GM10266 (cell line): ENCODE measurements at regions not wholly inside any gene's neighbourhood (a gene's known extent, or its start where the extent isn't known, plus 50 kb on each side); places are given as distances from the start of the nearest gene placed in this dataset.
"Not testable (repeated sequence)": the region's sequence is repeated elsewhere in the genome, so short reads cannot be mapped to it uniquely, and the experiment has no call there.

Experiments
- DNase-seq: peaks from one replicate; pipeline ENCODE4 v3.0.0; 2012; ENCODE audit errors: extremely low spot score
- TF ChIP-seq, protein P1 (sequence below): IDR thresholded peaks from 2 replicates; pipeline ENCODE4 v1.5.1; 2012; ENCODE audit warnings: mild to moderate bottlenecking, low read depth; ENCODE audit not compliant: control insufficient read depth, insufficient read depth; ENCODE audit errors: missing control alignments

DNA sequence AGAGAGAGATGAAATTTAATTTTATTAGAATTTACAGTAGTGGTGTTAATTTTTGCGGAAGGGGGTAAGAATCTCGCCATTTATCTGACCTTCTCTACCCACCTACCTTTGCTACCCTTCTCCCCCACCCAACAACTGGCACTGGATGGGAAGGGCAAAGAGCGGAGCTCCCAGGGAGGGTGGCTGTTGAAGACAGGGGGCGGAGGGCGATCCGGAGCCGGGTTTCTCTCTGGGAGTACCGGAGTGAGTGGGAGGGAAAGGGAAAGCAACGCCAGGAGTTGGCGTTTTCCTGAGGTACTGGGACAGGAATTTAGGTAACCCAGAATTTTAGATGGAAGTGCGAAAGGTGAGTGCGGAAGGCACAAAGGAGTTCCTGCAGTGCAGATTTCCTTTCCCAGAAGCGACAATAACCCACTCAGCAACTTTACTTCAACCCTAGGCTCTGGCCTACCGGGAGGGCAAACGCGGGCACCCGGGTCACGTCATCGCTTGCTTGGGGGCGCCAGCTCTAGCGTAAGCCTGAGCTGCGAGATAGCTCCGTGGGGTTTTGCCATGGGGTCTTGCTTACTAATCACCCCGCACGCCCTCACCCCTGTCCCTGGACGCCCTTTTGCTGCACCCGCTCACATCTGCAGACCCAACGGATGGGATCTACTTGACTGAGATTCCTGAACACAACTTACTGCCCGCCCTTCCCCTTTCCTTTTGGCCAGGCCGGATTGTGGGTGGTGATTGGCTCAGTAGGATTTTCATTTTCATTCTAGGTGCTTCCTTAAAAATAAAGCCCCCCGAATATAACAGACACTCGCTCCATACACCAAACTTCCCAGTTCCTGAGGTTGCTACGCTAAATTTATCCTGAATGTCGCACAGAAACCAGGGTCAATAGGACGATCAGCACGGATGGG, 413.0 kb upstream of the ESRRG start:
- TF ChIP-seq, protein P1, sequence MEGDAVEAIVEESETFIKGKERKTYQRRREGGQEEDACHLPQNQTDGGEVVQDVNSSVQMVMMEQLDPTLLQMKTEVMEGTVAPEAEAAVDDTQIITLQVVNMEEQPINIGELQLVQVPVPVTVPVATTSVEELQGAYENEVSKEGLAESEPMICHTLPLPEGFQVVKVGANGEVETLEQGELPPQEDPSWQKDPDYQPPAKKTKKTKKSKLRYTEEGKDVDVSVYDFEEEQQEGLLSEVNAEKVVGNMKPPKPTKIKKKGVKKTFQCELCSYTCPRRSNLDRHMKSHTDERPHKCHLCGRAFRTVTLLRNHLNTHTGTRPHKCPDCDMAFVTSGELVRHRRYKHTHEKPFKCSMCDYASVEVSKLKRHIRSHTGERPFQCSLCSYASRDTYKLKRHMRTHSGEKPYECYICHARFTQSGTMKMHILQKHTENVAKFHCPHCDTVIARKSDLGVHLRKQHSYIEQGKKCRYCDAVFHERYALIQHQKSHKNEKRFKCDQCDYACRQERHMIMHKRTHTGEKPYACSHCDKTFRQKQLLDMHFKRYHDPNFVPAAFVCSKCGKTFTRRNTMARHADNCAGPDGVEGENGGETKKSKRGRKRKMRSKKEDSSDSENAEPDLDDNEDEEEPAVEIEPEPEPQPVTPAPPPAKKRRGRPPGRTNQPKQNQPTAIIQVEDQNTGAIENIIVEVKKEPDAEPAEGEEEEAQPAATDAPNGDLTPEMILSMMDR: no peak
- peak; percentile 26 for DNase-seq

DNA sequence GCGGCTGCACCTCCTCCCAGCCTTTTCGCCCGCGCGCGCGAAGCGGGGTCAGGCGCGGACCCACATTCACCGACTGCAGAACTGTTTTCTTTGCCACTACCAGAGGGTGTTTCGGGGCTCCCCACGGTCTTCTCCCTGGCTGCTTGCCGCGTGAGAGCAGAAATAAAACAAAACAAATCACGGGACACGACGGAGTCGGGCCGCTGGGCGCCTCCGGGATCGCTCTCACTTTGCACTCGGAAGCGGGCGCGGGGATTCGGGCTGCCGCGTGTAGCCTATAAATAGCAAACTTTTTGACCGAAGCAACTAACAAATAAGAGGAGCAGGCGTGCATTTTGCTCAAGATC, 412.3 kb upstream of the ESRRG start:
- TF ChIP-seq, protein P1: no peak
- peak; percentile 24 for DNase-seq

DNA sequence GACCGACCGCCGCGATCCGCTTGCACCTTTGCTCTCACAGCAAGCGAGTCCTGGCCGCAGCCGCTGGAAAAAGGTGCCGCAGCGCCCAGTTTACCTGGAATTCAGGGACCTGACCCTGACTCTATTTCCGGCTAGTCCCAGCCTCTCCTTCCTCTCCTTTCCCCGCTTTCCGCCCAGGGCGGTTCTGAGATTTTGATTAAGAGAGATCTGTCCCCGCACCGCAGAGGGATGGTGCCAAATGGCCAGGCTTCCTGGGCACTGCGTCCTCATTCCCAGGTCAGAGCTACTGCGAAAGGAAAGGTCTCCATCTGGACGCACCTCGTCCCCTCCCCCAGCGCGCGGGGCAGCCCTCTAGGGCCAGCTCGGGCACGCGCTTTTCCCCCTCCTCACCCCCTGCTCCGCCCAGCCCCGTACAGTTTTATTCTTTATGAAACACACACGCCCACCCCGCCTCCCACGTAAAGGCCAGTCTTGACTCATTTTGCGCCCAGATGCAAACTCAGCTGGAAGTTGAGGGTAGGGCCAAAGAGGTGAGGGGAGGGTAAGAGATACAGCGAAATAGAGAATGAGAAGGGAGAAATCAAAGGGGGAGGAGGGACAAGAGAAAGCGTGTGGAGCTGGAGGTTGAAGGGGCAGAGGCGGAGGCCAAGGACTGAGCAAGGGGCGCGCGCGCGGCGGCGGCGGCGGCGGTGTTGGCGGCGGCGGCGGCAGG, 411.8 kb upstream of the ESRRG start:
- peak; percentile 32 for DNase-seq

DNA sequence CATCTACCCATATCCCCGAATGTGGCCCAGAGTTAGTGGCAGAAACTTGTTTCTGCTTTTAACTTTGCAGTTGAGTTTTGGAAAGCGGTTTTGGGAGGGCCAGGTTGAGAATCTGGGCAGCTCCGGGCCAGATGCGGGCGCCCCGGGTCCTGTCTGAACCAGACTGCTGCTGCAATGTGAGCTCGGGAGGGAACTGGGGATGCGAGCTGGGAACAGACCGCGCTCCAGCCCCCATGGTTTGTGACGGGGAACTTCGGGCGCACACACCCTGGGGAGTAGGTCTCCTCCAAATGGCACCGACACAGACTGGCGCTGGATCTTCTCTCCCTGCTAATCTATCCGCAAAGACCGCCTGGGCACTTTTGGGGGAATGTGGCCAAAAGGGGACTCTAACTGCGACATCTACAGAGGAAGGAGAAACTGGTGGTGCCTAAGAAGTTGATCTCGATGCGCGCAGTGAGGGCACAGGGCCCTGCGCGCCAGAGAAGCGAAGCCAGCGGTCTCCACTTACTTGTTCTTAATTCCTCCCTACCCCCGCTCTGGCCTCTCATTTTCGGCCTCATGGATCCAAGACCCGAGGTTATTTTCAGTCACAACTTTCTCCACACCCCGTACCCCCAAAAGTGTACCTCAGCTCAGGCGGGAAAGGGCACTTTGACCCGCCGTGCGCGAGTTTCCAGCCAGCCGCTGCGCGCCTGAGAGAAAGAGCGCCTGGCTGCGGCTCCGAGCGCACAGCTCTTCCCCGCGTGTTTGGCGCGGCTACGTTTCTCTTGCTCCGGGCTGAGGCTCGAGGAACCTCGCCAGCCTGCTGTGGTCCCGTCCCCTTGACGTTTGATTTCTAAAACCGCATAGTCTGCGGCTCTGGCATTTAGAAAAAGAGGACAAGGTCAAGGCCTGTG, 411.0 kb upstream of the ESRRG start:
- TF ChIP-seq, protein P1: no peak
- DNase-seq: no peak

More for the DNA sequence above, 411.8 kb upstream of the ESRRG start:
- TF ChIP-seq, protein P1: no peak

DNA sequence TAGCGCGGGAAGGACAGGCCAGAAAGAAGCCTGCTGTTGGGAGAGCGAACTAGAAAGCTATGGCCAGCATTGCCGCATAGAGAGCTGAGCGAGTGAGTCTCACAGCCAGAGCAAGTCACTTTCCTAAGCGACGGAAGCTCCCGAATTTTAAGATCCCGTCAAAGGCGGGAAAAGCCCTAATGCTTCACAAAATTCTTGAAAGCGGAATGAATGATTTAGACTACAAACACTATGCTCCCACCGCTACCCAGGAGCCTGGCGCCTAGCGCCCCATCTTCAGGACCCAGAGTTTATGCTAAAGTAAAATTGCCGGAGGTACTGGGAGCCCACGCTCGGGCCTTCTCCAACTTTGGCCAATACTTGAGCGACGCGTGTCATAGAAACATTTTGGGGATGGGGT, 409.9 kb upstream of the ESRRG start:
- TF ChIP-seq, protein P1: no peak
- no peak for DNase-seq

DNA sequence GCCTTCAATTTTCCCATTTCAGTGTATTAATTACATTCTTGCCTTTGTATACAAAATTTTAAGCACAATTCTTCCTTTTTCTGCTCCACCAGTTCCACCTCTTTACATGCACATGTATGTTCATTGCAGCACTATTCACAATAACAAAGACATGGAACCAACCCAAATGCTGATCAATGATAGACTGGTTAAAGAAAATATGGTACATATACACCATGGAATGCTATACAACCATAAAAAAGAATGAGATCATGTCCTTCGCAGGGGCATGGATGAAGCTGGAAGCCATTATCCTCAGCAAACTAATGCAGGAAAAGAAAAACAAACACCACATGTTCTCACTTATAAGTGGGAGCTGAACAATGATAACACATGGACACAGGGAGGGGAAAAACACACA, 400.1 kb upstream of the ESRRG start:
- DNase-seq: not testable (repeated sequence)

DNA sequence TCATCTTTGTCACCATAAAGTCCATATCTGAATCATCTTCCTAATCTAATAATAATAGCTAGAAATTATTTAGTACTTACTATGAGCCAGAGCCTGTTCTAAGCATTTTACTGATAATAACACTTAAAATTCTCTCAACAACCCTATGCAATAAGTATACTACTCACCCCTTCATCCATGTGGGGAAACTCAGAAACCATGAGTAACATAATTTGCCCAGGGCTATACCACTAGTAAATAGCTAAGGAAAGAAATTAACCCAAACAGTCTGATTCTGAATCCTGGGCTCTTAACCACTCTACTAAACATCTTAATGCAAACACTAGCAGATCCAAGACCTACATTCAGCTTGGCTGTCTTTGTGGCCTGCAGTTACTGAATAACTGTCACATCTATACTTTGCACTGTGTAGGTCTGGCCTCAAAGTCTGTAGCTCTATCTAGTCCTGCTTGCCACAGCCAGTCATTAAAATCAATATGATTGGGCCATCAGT, 394.8 kb upstream of the ESRRG start:
- DNase-seq: no peak

More for the DNA sequence above, 394.8 kb upstream of the ESRRG start:
- TF ChIP-seq, protein P1: no peak
